ENCODE measurements at regions not wholly inside any gene's neighbourhood (a gene's known extent, or its start where the extent isn't known, plus 50 kb on each side); places are given as distances from the start of the nearest gene placed in this dataset.

- TF ChIP-seq CTCF (IDR thresholded peaks at IDR 0.05; ENCODE audit: insufficient read depth, low read length) (no peak), POLR2AphosphoS5 (IDR thresholded peaks at IDR 0.05; ENCODE audit: low read depth) (no peak), SPI1 (IDR thresholded peaks at IDR 0.05; ENCODE audit: borderline replicate concordance, low read depth) (no peak), GABPA (IDR thresholded peaks at IDR 0.05; ENCODE audit: low read depth) (no peak)
These were observed 132.5 kb downstream of the WT1 start for GRCh38 chr11:32302826-32303225.
